Body of pancreas (tissue), 4 donors: ENCODE measurements at regions not wholly inside any gene's neighbourhood (a gene's known extent, or its start where the extent isn't known, plus 50 kb on each side); places are given as distances from the start of the nearest gene placed in this dataset.

Experiments used
- ATAC-seq: fragments of 150-250 bp; one replicate; pipeline ENCODE4 v1.9.1; 2016
- DNase-seq, 4 donors: peaks; one replicate each; pipeline ENCODE4 v3.0.0-alpha.2; 2019
- H3K27ac ChIP-seq, 4 donors: fragments of 200-600 bp; sonication (generic); 1 replicate in 3 of 4; 2 replicates in 1 of 4; pipeline versions ENCODE4 v1.5.1 to v1.6.1; 2016 to 2019; ENCODE audit warnings: mild to moderate bottlenecking in 1 of 4, mixed read lengths in 1 of 4, moderate library complexity in 1 of 4
- H3K27me3 ChIP-seq, 2 donors: fragments of 200-600 bp; sonication (generic); one replicate each; pipeline ENCODE4 v1.6.0; 2016; ENCODE audit warnings: mild to moderate bottlenecking in 1 of 2
- H3K36me3 ChIP-seq, 2 donors: fragments of 200-600 bp; sonication (generic); replicated peaks in 1 of 2; 2 replicates each; pipeline ENCODE4 v1.5.1; 2016; ENCODE audit warnings: low read depth in 2 of 2; ENCODE audit not compliant: insufficient read depth in 1 of 2
- H3K4me1 ChIP-seq: fragments of 200-600 bp; sonication (generic); one replicate; pipeline ENCODE4 v1.6.0; 2016
- H3K4me3 ChIP-seq, 2 donors: fragments of 200-600 bp; sonication (generic); 1 replicate in 1 of 2; 2 replicates in 1 of 2; pipeline ENCODE4 v1.5.1; 2016 to 2019
- H3K9me3 ChIP-seq, 3 donors: fragments of 200-600 bp; sonication (generic); 1 replicate in 2 of 3; 2 replicates in 1 of 3; pipeline ENCODE4 v1.5.1; 2016
- POLR2A ChIP-seq, 3 donors: fragments of 450-650 bp; IDR thresholded peaks; one replicate each; pipeline ENCODE4 v1.6.1; 2016; ENCODE audit warnings: antibody characterized with exemption in 3 of 3, mild to moderate bottlenecking in 2 of 3
- WGBS, 2 donors: methylation state at CpG; one replicate each; pipeline ENCODE4 v1.1.5; 2017; 5-methylcytosine and 5-hydroxymethylcytosine counted together
- intact Hi-C: fragments of 100-400 bp; cut with DNase I; formaldehyde crosslinking; loops from one replicate; pipeline ENCODE4 v1.15.1; 2023
- TF ChIP-seq, protein P1 (sequence below), 7 experiments: fragments of 450-650 bp in 4 of 7; fragments of 200-600 bp in 3 of 7; sonication (generic) in 3 of 7; IDR thresholded peaks; one replicate each; pipeline ENCODE4 v1.5.1; 2016 to 2019; ENCODE audit warnings: antibody characterized with exemption in 7 of 7

DNA sequence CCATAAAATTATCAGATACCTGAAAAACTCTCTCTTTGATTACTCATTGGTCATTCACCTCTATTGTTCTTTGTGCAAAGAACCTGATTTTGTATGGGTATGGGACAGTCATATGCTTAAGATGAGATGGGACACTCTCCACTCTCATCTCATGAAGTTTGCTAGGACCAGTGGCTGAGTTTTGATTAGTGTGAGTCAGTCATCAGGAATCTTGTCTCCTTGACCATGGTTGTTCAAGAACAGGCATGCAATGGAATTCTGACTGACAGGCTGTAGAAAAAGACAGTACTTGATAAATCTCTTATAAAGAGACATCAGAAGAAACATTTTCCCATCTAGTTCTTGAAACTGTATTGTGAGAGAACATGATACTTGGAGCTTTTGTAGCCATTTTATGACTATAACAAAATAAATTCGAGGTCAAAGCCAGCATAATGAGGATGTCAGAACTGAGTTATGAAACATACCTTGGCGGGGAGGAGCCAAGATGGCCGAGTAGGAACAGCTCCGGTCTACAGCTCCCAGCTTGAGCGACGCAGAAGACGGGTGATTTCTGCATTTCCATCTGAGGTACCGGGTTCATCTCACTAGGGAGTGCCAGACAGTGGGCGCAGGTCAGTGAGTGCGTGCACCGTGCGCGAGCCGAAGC is 367.0 kb downstream of the NR4A2 start:
- WGBS, 2 donors, result 80 to 92% methylated on average over 14 of the region's 14 CpGs
- Histone ChIP-seq H3K4me1 (no peaks in the 10 kb centered on the region), H3K4me3 (no peak overlapping the region), H3K9me3 (no peaks in the 10 kb centered on the region), H3K36me3 (no peaks in the 10 kb centered on the region), H3K27ac (no peak overlapping the region), H3K27me3 (no peaks in the 10 kb centered on the region)
- ATAC-seq, result no peak
- no peak for TF ChIP-seq POLR2A (IDR thresholded peaks at IDR 0.05)
- TF ChIP-seq, protein P1, sequence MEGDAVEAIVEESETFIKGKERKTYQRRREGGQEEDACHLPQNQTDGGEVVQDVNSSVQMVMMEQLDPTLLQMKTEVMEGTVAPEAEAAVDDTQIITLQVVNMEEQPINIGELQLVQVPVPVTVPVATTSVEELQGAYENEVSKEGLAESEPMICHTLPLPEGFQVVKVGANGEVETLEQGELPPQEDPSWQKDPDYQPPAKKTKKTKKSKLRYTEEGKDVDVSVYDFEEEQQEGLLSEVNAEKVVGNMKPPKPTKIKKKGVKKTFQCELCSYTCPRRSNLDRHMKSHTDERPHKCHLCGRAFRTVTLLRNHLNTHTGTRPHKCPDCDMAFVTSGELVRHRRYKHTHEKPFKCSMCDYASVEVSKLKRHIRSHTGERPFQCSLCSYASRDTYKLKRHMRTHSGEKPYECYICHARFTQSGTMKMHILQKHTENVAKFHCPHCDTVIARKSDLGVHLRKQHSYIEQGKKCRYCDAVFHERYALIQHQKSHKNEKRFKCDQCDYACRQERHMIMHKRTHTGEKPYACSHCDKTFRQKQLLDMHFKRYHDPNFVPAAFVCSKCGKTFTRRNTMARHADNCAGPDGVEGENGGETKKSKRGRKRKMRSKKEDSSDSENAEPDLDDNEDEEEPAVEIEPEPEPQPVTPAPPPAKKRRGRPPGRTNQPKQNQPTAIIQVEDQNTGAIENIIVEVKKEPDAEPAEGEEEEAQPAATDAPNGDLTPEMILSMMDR (IDR thresholded peaks at IDR 0.05), result no peak
- no peak for DNase-seq
- intact Hi-C loops, result no loop called here

DNA sequence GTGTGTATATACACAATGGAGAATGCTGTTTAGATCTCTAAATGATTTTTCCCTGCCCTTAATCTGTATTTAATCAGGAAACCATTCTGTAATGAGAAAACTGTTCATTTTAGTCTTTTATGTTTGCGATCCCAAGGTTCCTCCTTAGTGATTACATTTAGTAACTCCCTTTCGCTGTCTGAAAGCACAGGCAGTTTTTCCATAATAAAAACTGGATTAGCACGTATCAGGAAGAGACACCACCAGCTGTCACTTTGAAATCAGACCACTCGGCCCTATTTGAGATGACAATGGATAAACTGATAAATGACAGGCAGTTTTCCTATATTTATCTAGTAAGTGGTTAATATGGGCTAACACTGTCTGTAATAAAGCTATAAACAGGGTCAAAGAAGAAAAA is 370.9 kb downstream of the NR4A2 start:
- WGBS, 2 donors, result 58 to 68% methylated on average over 4 of the region's 4 CpGs

DNA sequence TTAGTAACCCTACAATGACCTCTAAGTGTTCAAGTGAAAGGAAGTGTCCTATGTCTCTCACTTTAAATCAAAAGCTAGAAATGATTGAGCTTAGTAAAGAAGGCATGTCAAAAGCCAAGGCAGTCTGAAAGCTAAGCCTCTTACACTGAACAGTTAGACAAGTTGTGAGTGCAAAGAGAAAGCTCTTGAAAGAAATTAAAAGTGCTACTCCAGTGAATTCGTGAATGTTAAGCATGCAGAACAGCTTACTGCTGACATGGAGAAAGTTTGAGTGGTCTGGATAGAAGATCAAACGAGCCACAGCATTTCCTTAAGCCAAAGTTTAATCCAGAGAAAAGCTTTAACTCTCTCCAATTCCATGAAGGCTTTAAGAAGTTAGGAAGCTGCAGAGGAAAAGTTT is 373.7 kb downstream of the NR4A2 start:
- no peak for TF ChIP-seq POLR2A (IDR thresholded peaks at IDR 0.05)
- TF ChIP-seq, protein P1 (IDR thresholded peaks at IDR 0.05), result no peak
- intact Hi-C loops, result no loop called here
- no peak overlapping the region for H3K4me3 ChIP-seq
- H3K27ac ChIP-seq, result no peak overlapping the region
- ATAC-seq (no peak), DNase-seq (no peak)
- no peaks in the 10 kb centered on the region for H3K4me1 ChIP-seq
- no peaks in the 10 kb centered on the region for H3K27me3 ChIP-seq
- WGBS, 2 donors, result 43 to 49% methylated on average over 2 of the region's 2 CpGs
- H3K36me3 ChIP-seq, result no peaks in the 10 kb centered on the region
- no peaks in the 10 kb centered on the region for H3K9me3 ChIP-seq

More for the DNA sequence above, 370.9 kb downstream of the NR4A2 start:
- Histone ChIP-seq H3K4me3 (no peak overlapping the region), H3K9me3 (no peaks in the 10 kb centered on the region), H3K27ac (no peak overlapping the region), H3K27me3 (no peaks in the 10 kb centered on the region), H3K36me3 (no peaks in the 10 kb centered on the region), H3K4me1 (no peaks in the 10 kb centered on the region)
- DNase-seq (no peak), ATAC-seq (no peak)
- TF ChIP-seq POLR2A (IDR thresholded peaks at IDR 0.05), result no peak
- TF ChIP-seq, protein P1 (IDR thresholded peaks at IDR 0.05), result no peak
- intact Hi-C loops, result no loop called here

DNA sequence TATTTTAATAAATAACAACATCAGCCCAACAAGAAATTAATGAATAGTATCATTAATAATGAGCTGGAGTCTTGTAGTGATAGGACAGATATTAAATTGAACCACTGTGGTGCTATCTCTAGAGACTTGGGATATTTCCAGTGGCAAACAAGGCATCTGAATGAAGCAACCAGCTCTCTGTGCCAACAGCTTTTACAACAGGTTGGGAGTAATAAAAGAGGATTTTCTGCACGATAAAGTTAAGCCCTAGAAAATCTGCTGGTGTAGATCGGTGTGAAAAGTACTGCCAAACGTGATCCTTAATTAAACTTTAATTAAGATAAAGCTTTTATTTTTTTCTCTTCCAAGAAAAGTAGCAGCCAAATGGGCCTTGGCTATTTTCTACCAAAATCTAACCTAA is 385.5 kb downstream of the NR4A2 start:
- Histone ChIP-seq H3K27ac (no peak overlapping the region), H3K4me1 (no peaks in the 10 kb centered on the region), H3K27me3 (no peaks in the 10 kb centered on the region), H3K4me3 (no peak overlapping the region), H3K9me3 (no peaks in the 10 kb centered on the region), H3K36me3 (no peaks in the 10 kb centered on the region)
- TF ChIP-seq POLR2A (IDR thresholded peaks at IDR 0.05), result no peak
- TF ChIP-seq, protein P1 (IDR thresholded peaks at IDR 0.05), result no peak
- 46 to 54% methylated on average over 3 of the region's 3 CpGs for WGBS, 2 donors
- DNase-seq (no peak), ATAC-seq (no peak)
- intact Hi-C loops, result no loop called here

DNA sequence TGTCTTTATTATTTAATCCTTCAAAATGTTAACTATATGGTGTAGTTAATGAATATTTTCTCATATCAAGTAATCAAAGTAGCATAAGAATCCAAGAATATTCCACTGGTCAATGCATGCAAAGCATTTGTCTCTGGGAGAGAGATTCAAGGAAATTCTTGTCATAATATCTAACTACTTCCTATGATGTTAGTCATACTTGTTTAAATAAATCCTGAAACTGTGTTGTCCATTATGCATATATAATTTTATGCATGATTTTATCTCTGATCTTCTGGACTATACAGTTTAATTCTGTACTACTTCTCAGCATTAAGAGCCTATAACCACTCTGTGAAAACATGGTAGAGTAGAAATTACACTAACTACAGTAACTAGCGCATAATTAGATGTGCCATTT is 388.3 kb downstream of the NR4A2 start:
- intact Hi-C loops, result no loop called here
- no peak for TF ChIP-seq POLR2A (IDR thresholded peaks at IDR 0.05)
- TF ChIP-seq, protein P1 (IDR thresholded peaks at IDR 0.05), result no peak
- Histone ChIP-seq H3K4me3 (no peak overlapping the region), H3K27ac (no peak overlapping the region), H3K4me1 (no peaks in the 10 kb centered on the region), H3K27me3 (no peaks in the 10 kb centered on the region), H3K9me3 (no peaks in the 10 kb centered on the region), H3K36me3 (no peaks in the 10 kb centered on the region)
- DNase-seq (no peak), ATAC-seq (no peak)
- 0% methylated on average over 1 of the region's 1 CpG for WGBS, 2 donors
